NCI-H226 (cell line): ENCODE measurements at regions not wholly inside any gene's neighbourhood (a gene's known extent, or its start where the extent isn't known, plus 50 kb on each side); places are given as distances from the start of the nearest gene placed in this dataset.

Experiments used
- DNase-seq: peaks from one replicate; pipeline ENCODE4 v3.0.0-alpha.2; 2015

- no peak for DNase-seq
These were observed 143.4 kb downstream of the DLEU7 start for GRCh38 chr13:50699874-50700663.

GRCh38 chr13:50700664-50701305 is 142.7 kb downstream of the DLEU7 start:
- no peak for DNase-seq

- no peak for DNase-seq
These were observed 142.0 kb downstream of the DLEU7 start for GRCh38 chr13:50701469-50701868.

- no peak for DNase-seq
These were observed 137.0 kb downstream of the DLEU7 start for GRCh38 chr13:50706505-50706904.

GRCh38 chr13:50707628-50708027 is 135.9 kb downstream of the DLEU7 start:
- no peak for DNase-seq

- DNase-seq, result peak; percentile 93
These were observed 135.0 kb downstream of the DLEU7 start for GRCh38 chr13:50708461-50708860.

- DNase-seq, result no peak
These were observed 134.4 kb downstream of the DLEU7 start for GRCh38 chr13:50709058-50709457.

- no peak for DNase-seq
These were observed 132.2 kb downstream of the DLEU7 start for GRCh38 chr13:50711131-50711815.

- DNase-seq, result no peak
These were observed 131.5 kb downstream of the DLEU7 start for GRCh38 chr13:50711996-50712395.

GRCh38 chr13:50712456-50712855 is 131.0 kb downstream of the DLEU7 start:
- no peak for DNase-seq

- DNase-seq, result no peak
These were observed 130.6 kb downstream of the DLEU7 start for GRCh38 chr13:50712881-50713280.

- peak; percentile 87 for DNase-seq
These were observed 129.8 kb downstream of the DLEU7 start for GRCh38 chr13:50713523-50714248.

GRCh38 chr13:50714891-50715290 is 128.6 kb downstream of the DLEU7 start:
- DNase-seq, result no peak

GRCh38 chr13:50715402-50716146 is 127.9 kb downstream of the DLEU7 start:
- no peak for DNase-seq

- DNase-seq, result no peak
These were observed 122.4 kb downstream of the DLEU7 start for GRCh38 chr13:50720861-50721671.

- DNase-seq, result no peak
These were observed 121.9 kb downstream of the DLEU7 start for GRCh38 chr13:50721672-50721992.

- no peak for DNase-seq
These were observed 120.9 kb downstream of the DLEU7 start for GRCh38 chr13:50722440-50723125.

- no peak for DNase-seq
These were observed 119.1 kb downstream of the DLEU7 start for GRCh38 chr13:50724438-50724837.

GRCh38 chr13:50724913-50725312 is 118.6 kb downstream of the DLEU7 start:
- DNase-seq, result no peak

GRCh38 chr13:50726164-50726563 is 117.3 kb downstream of the DLEU7 start:
- DNase-seq, result no peak

- DNase-seq, result no peak
These were observed 114.3 kb downstream of the DLEU7 start for GRCh38 chr13:50729177-50729576.
